ENCODE measurements at regions not wholly inside any gene's neighbourhood (a gene's known extent, or its start where the extent isn't known, plus 50 kb on each side); places are given as distances from the start of the nearest gene placed in this dataset.
A peak's percentile ranks its signal among the peaks of the same experiment; 100 is the strongest.

DNA sequence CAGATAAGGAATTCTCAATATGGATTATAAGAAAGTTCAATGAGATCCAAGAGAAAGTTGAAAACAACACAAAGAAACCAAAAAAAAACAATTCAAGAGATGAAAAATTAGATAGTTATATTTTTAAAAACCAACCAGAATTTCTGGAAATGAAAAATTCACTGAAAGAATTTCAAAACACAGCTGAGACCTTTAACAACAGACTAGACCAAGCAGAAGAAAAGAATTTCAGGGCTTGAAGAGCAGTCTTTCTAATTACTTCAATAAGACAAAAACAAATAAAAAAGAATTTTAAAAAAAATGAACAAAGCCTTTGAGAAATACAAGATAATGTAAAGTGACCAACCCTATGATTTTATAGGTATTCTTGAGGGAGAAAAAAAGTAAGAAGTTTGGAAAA is 155.4 kb downstream of the ZMAT3 start:
- Histone ChIP-seq H3K4me1 (ENCODE audit: control insufficient read depth, insufficient read depth, low read length) (no peaks in the 10 kb centered on the region), H3K27me3 (ENCODE audit: control insufficient read depth, insufficient read depth, low read length) (no peaks in the 10 kb centered on the region), H3K9me3 (ENCODE audit: control insufficient read depth, insufficient read depth, low read depth, low read length) (no peaks in the 10 kb centered on the region), H3K4me3 (ENCODE audit: low read depth in 2 of 2, low read length in 2 of 2) (no peak overlapping the region), H3K36me3 (ENCODE audit: control insufficient read depth, insufficient read depth, low read length) (no peaks in the 10 kb centered on the region), H3K27ac (ENCODE audit: low read length) (no peak overlapping the region)
- no peak for ATAC-seq
- no TSS peak for BruUV-seq (replicated peaks)
- CTCF ChIA-PET = no interaction called here
- intact Hi-C loops (cut with micrococcal nuclease; ENCODE audit: unreplicated experiment) (no loop called here), in situ Hi-C loops (cut with HindIII; ENCODE audit: low pct_unique_long_range_greater_than_20kb, low sequenced_read_pairs) (no loop called here)
- no peak for DNase-seq (ENCODE audit: low read depth, low spot score)
- POLR2A ChIA-PET = no interaction called here
- TF ChIP-seq SIN3A (IDR thresholded peaks at IDR 0.05; ENCODE audit: borderline replicate concordance, insufficient read depth, low read depth, low read length) (no peak), POLR2AphosphoS5 (IDR thresholded peaks at IDR 0.05; ENCODE audit: low read depth, low read length) (no peak), TCF7L2 (IDR thresholded peaks at IDR 0.05; ENCODE audit: low read depth, low read length) (no peak)
- TF ChIP-seq, protein P1, sequence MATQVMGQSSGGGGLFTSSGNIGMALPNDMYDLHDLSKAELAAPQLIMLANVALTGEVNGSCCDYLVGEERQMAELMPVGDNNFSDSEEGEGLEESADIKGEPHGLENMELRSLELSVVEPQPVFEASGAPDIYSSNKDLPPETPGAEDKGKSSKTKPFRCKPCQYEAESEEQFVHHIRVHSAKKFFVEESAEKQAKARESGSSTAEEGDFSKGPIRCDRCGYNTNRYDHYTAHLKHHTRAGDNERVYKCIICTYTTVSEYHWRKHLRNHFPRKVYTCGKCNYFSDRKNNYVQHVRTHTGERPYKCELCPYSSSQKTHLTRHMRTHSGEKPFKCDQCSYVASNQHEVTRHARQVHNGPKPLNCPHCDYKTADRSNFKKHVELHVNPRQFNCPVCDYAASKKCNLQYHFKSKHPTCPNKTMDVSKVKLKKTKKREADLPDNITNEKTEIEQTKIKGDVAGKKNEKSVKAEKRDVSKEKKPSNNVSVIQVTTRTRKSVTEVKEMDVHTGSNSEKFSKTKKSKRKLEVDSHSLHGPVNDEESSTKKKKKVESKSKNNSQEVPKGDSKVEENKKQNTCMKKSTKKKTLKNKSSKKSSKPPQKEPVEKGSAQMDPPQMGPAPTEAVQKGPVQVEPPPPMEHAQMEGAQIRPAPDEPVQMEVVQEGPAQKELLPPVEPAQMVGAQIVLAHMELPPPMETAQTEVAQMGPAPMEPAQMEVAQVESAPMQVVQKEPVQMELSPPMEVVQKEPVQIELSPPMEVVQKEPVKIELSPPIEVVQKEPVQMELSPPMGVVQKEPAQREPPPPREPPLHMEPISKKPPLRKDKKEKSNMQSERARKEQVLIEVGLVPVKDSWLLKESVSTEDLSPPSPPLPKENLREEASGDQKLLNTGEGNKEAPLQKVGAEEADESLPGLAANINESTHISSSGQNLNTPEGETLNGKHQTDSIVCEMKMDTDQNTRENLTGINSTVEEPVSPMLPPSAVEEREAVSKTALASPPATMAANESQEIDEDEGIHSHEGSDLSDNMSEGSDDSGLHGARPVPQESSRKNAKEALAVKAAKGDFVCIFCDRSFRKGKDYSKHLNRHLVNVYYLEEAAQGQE (IDR thresholded peaks at IDR 0.05; ENCODE audit: insufficient read depth in 1 of 2, low read depth in 2 of 2, low read length in 1 of 2) = no peak
- TF ChIP-seq, protein P2, sequence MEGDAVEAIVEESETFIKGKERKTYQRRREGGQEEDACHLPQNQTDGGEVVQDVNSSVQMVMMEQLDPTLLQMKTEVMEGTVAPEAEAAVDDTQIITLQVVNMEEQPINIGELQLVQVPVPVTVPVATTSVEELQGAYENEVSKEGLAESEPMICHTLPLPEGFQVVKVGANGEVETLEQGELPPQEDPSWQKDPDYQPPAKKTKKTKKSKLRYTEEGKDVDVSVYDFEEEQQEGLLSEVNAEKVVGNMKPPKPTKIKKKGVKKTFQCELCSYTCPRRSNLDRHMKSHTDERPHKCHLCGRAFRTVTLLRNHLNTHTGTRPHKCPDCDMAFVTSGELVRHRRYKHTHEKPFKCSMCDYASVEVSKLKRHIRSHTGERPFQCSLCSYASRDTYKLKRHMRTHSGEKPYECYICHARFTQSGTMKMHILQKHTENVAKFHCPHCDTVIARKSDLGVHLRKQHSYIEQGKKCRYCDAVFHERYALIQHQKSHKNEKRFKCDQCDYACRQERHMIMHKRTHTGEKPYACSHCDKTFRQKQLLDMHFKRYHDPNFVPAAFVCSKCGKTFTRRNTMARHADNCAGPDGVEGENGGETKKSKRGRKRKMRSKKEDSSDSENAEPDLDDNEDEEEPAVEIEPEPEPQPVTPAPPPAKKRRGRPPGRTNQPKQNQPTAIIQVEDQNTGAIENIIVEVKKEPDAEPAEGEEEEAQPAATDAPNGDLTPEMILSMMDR (IDR thresholded peaks at IDR 0.05) = no peak

DNA sequence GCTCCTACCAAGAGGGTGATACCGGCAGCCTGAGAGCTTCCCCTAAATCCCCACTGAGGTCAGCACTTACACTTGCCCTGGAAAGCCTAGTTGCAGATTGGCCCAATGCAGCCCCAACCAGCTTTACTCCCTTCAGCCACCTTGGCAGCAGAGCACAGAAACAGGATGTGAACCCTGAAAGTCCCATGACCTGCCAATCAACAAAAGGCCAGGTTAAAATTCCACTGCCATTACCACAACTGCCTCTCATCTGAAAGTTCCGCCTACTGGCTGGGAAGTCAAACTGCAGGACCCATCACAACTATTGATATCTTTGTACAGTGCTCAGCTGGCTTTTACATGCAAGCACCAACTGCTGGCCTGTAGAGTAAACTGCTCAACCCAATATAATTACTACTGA is 156.2 kb downstream of the ZMAT3 start:
- Histone ChIP-seq H3K9me3 (ENCODE audit: control insufficient read depth, insufficient read depth, low read depth, low read length) (no peaks in the 10 kb centered on the region), H3K4me1 (ENCODE audit: control insufficient read depth, insufficient read depth, low read length) (no peaks in the 10 kb centered on the region), H3K36me3 (ENCODE audit: control insufficient read depth, insufficient read depth, low read length) (no peaks in the 10 kb centered on the region), H3K27ac (ENCODE audit: low read length) (no peak overlapping the region), H3K27me3 (ENCODE audit: control insufficient read depth, insufficient read depth, low read length) (no peaks in the 10 kb centered on the region), H3K4me3 (ENCODE audit: low read depth in 2 of 2, low read length in 2 of 2) (no peak overlapping the region)
- intact Hi-C loops (cut with micrococcal nuclease; ENCODE audit: unreplicated experiment) = no loop called here
- ChIA-PET POLR2A (no interaction called here), CTCF (no interaction called here)
- no TSS peak for BruUV-seq (replicated peaks)
- in situ Hi-C loops (cut with HindIII; ENCODE audit: low pct_unique_long_range_greater_than_20kb, low sequenced_read_pairs) = no loop called here
- no peak for ATAC-seq
- DNase-seq (ENCODE audit: low read depth, low spot score) = no peak
- TF ChIP-seq SIN3A (IDR thresholded peaks at IDR 0.05; ENCODE audit: borderline replicate concordance, insufficient read depth, low read depth, low read length) (no peak), POLR2AphosphoS5 (IDR thresholded peaks at IDR 0.05; ENCODE audit: low read depth, low read length) (no peak)
- TF ChIP-seq, protein P2 (IDR thresholded peaks at IDR 0.05) = 0 out of 2 replicates have a peak, but pooled peaks have one; percentile 5
